Midbrain (tissue), 1 donor: ENCODE measurements at regions not wholly inside any gene's neighbourhood (a gene's known extent, or its start where the extent isn't known, plus 50 kb on each side); places are given as distances from the start of the nearest gene placed in this dataset.

Experiments used
- DNase-seq: peaks from one replicate; lab custom pipeline; 2025; lab: John Stamatoyannopoulos, UW

DNA sequence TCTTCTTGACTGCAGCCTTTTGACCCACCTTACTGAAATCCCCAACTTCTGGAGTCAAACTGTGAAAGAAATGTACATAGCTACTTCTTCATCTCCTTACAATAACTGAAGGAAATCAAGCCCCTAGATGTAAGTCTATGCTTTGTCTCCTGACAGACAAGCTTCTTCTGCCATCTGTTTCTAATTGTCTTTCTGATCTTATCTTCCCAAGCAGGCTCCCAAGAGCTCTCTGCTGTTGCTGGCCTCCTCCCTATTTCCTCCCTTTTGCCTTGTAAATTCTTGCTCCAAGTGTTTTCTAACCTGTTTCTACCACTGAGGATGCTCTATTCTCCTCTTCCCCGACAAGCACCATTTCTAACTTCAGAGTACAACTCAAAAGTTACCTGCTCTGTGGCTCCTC, 77.4 kb upstream of the OSR1 start:
- no peak for DNase-seq

GRCh38 chr2:19434413-19434812, 76.0 kb upstream of the OSR1 start:
- DNase-seq = no peak

- no peak for DNase-seq
Observed at GRCh38 chr2:19426941-19427340, 68.5 kb upstream of the OSR1 start.

DNA sequence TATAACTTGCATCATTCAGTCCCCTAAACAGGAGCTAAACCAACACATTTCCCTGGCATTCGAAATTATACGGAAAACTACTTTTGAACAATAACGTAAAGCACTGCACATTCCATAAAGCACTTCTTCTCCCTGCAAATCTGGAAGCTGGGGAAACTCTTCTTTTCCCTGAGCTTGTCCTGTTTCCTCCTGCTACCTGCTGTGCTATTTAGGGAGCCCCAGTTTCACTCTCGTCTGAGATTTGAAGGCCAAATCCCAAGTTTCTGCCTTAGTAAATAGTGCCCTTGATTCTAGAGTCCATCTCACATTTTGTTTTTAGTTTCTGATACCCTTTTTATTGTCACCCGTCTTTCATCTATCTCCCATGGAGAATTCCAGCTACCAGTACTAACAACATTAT, 67.7 kb upstream of the OSR1 start:
- DNase-seq = no peak

GRCh38 chr2:19425419-19425818, 67.0 kb upstream of the OSR1 start:
- DNase-seq = no peak

DNA sequence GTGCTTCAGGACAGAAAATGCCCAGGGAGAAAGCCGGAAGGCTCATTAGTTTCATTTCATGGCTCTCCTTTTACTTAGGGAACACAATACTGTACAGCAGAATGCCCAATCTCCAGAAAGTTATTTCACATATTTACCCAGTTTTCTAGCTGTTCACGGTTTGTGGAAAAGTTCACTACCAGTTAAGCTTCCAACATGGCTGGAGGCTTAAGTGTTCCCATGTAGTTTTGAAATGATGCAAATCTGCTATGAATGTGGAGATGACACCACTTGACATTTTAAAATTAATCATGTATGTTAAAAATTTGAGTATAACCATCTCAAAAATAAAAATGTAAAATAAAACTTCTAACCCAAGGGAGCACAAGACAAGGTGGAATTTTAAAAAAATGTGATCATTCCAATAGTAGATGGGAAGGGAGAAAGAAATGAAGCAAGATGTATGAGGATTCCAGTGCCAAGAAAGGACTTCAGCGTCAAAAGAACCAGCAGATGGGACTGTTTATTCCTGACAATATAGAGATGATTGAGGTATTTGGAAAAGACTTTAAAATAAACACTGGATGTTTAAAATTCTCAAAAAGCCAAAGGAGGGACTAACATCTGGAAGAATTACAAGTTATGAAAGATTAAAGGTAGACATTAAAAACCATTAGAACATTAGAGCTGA, 60.9 kb upstream of the OSR1 start:
- DNase-seq = no peak

GRCh38 chr2:19416784-19417684, 58.6 kb upstream of the OSR1 start:
- no peak for DNase-seq

DNA sequence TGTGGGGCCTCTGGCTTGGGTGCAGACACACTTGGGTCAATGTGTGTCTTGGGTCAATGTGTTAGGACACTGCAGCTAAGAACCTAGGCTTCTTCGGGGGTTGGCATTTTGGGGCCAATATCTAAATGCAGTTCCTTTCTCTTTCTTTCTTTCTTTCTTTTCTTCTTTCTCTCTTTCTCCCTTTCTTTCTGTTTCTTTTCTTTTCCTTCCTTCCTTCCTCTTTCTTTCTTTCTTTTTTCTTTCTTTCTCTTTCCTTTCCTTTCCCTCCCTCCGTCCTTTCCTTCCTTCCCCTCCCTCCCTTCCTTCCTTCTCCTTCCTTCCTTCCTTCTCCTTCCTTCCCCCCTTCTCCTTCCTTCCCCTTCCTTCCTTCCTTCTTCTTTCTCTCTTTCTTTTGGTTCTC, 57.7 kb upstream of the OSR1 start:
- DNase-seq = no peak

- no peak for DNase-seq
Observed at GRCh38 chr2:19409046-19409445, 50.6 kb upstream of the OSR1 start.

GRCh38 chr2:19408592-19408991, 50.2 kb upstream of the OSR1 start:
- no peak for DNase-seq
